ENCODE measurements at regions not wholly inside any gene's neighbourhood (a gene's known extent, or its start where the extent isn't known, plus 50 kb on each side); places are given as distances from the start of the nearest gene placed in this dataset.

- Histone ChIP-seq H3K4me1 (ENCODE audit: insufficient read depth) (peaks cover 27% of the 10 kb centered on the region), H3F3A (ENCODE audit: insufficient read depth) (peaks cover 25% of the 10 kb centered on the region), H3K27me3 (replicated peaks; ENCODE audit: insufficient read depth) (no peaks in the 10 kb centered on the region), H3K4me2 (ENCODE audit: unreplicated experiment) (no peak overlapping the region), H3K9me3 (ENCODE audit: low read depth) (no peaks in the 10 kb centered on the region), H4K20me1 (ENCODE audit: insufficient read depth) (no peaks in the 10 kb centered on the region), H3K9me2 (ENCODE audit: insufficient read depth) (no peaks in the 10 kb centered on the region), H3K36me3 (ENCODE audit: low read depth) (no peaks in the 10 kb centered on the region), H2AFZ (no peak overlapping the region), H3K79me2 (ENCODE audit: insufficient read depth) (no peaks in the 10 kb centered on the region), H3K27ac (no peak overlapping the region), H3K9ac (no peak overlapping the region), H3K4me3 (no peak overlapping the region)
- WGBS, 2 experiments (ENCODE audit: low coverage in 1 of 2, low lambda C conversion rate in 2 of 2, missing lambda C conversion rate in 2 of 2), result 67 to 86% methylated on average over 1 of the region's 1 CpG
- TF ChIP-seq EZH2phosphoT487 (IDR thresholded peaks at IDR 0.05; ENCODE audit: insufficient read depth, low read depth), result no peak
- DNase-seq, result no peak
- in situ Hi-C loops (cut with MboI), result no loop called here
These were observed 101.6 kb upstream of the OTUD4 start for GRCh38 chr4:145281951-145282350.

DNA sequence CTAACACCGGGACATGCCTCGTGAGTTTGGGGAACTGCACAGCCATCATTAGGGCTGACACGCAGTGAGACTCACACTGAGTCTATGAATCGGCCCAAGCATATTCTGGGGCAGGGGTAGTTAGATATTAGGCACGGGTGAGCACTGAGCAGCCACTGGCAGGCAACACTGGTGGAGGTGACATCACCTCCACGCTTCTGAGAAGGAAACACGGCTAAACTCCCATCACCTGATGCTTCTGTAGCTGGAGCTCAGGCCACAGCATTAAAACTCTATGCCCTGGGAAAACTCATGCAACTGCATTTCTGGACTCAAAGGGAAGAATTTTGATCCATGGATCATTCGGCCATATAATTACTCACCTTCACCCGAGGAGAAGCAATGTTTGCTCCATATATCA is 100.8 kb upstream of the OTUD4 start:
- in situ Hi-C loops (cut with MboI), result no loop called here
- Histone ChIP-seq H3K9ac (no peak overlapping the region), H3F3A (ENCODE audit: insufficient read depth) (peaks cover 24% of the 10 kb centered on the region), H3K36me3 (ENCODE audit: low read depth) (no peaks in the 10 kb centered on the region), H3K9me3 (ENCODE audit: low read depth) (no peaks in the 10 kb centered on the region), H4K20me1 (ENCODE audit: insufficient read depth) (no peaks in the 10 kb centered on the region), H3K4me2 (ENCODE audit: unreplicated experiment) (no peak overlapping the region), H3K27ac (no peak overlapping the region), H3K4me3 (no peak overlapping the region), H2AFZ (no peak overlapping the region), H3K9me2 (ENCODE audit: insufficient read depth) (no peaks in the 10 kb centered on the region), H3K27me3 (replicated peaks; ENCODE audit: insufficient read depth) (no peaks in the 10 kb centered on the region), H3K4me1 (ENCODE audit: insufficient read depth) (peaks cover 27% of the 10 kb centered on the region), H3K79me2 (ENCODE audit: insufficient read depth) (no peaks in the 10 kb centered on the region)
- no peak for DNase-seq
- WGBS, 2 experiments (ENCODE audit: low coverage in 1 of 2, low lambda C conversion rate in 2 of 2, missing lambda C conversion rate in 2 of 2), result 90 to 92% methylated on average over 9 of the region's 9 CpGs
- TF ChIP-seq EZH2 (IDR thresholded peaks at IDR 0.05; ENCODE audit: insufficient read depth, poor library complexity, severe bottlenecking) (no peak), EZH2phosphoT487 (IDR thresholded peaks at IDR 0.05; ENCODE audit: insufficient read depth, low read depth) (no peak)

DNA sequence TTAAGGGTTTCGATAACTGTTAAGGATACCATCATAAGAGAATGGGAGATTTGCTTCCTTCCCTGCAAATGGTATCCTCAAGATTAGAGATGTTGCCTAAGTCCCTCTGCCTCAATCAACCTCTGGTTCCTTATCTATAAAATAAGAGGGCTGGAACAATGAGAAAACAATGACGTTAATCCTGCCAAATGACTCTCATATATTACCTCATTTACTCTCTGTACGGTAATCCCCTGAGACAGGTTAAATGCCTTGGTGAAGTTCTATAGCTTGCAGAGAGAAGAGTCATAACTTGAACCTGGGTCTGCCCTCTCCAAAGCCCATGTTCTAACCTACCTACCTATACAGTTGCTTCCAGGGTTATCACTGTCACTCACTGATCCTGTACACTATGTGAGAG is 100.2 kb upstream of the OTUD4 start:
- H3K79me2 ChIP-seq (ENCODE audit: insufficient read depth), result no peaks in the 10 kb centered on the region
- 96 to 97% methylated on average over 3 of the region's 3 CpGs for WGBS, 2 experiments (ENCODE audit: low coverage in 1 of 2, low lambda C conversion rate in 2 of 2, missing lambda C conversion rate in 2 of 2)
- no peaks in the 10 kb centered on the region for H4K20me1 ChIP-seq (ENCODE audit: insufficient read depth)
- no peak for DNase-seq
- no peaks in the 10 kb centered on the region for H3K27me3 ChIP-seq (replicated peaks; ENCODE audit: insufficient read depth)
- in situ Hi-C loops (cut with MboI), result no loop called here
- no peak overlapping the region for H3K4me3 ChIP-seq
- peaks cover 19% of the 10 kb centered on the region for H3F3A ChIP-seq (ENCODE audit: insufficient read depth)
- no peak overlapping the region for H3K9ac ChIP-seq
- H3K4me2 ChIP-seq (ENCODE audit: unreplicated experiment), result no peak overlapping the region
- H3K9me2 ChIP-seq (ENCODE audit: insufficient read depth), result no peaks in the 10 kb centered on the region
- no peaks in the 10 kb centered on the region for H3K36me3 ChIP-seq (ENCODE audit: low read depth)
- no peaks in the 10 kb centered on the region for H3K9me3 ChIP-seq (ENCODE audit: low read depth)
- H3K4me1 ChIP-seq (ENCODE audit: insufficient read depth), result peaks cover 27% of the 10 kb centered on the region
- TF ChIP-seq EZH2phosphoT487 (IDR thresholded peaks at IDR 0.05; ENCODE audit: insufficient read depth, low read depth) (no peak), EZH2 (IDR thresholded peaks at IDR 0.05; ENCODE audit: insufficient read depth, poor library complexity, severe bottlenecking) (no peak)
- H3K27ac ChIP-seq, result no peak overlapping the region
- no peak overlapping the region for H2AFZ ChIP-seq

DNA sequence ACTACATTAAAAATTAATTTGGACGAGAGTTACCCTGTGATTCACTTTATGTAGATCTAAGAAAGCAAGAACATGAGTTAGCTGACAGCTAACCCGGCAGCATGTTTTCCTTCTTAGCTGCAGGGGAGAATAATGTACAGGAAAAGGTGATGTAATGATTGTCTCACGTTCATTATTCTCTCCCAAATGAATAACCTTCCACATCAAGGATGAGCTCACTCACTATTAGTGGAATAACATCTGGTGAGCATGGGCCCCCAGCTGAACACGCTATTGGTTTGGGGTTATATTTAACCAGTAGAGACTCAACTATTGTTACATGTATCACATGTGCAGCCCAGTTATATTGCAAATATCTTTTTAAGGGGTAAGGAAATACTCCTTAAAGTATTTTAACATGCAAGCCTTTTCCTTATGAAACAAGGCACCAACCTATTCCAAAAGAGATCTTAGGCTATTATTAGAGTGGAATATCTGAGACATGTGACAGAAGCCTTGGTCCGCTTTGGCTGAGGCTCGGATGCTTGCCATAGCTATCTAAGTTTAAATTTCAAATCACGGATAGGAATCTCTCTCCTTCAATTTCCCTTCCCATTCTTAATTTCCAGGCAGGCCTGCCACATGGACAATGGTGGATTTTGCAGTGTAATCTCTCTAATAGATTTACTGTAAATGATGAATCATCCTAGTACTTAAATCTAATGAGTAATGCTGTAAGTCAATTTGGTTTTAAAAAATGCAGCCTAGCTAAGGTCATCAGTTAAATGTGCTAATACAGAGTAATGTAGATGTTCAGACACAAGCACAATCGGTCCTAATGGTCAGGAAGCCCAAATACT is 99.0 kb upstream of the OTUD4 start:
- H3K4me2 ChIP-seq (ENCODE audit: unreplicated experiment), result peak overlapping the region; percentile 64
- 0 to 2% methylated on average over 8 of the region's 8 CpGs for WGBS, 2 experiments (ENCODE audit: low coverage in 1 of 2, low lambda C conversion rate in 2 of 2, missing lambda C conversion rate in 2 of 2)
- in situ Hi-C loops (cut with MboI), result no loop called here
- H3F3A ChIP-seq (ENCODE audit: insufficient read depth), result peaks cover 19% of the 10 kb centered on the region
- H2AFZ ChIP-seq, result peak overlapping the region; percentile 25; the same call in 1 of the 2 replicates
- TF ChIP-seq EZH2 (IDR thresholded peaks at IDR 0.05; ENCODE audit: insufficient read depth, poor library complexity, severe bottlenecking) (no peak), EZH2phosphoT487 (IDR thresholded peaks at IDR 0.05; ENCODE audit: insufficient read depth, low read depth) (no peak)
- no peaks in the 10 kb centered on the region for H4K20me1 ChIP-seq (ENCODE audit: insufficient read depth)
- H3K9me2 ChIP-seq (ENCODE audit: insufficient read depth), result no peaks in the 10 kb centered on the region
- peak overlapping the region; percentile 20; the same call in 1 of the 2 replicates for H3K4me3 ChIP-seq
- peak overlapping the region; percentile 83 for H3K9ac ChIP-seq
- peak overlapping the region; percentile 98 for H3K27ac ChIP-seq
- H3K36me3 ChIP-seq (ENCODE audit: low read depth), result no peaks in the 10 kb centered on the region
- no peaks in the 10 kb centered on the region for H3K27me3 ChIP-seq (replicated peaks; ENCODE audit: insufficient read depth)
- no peaks in the 10 kb centered on the region for H3K9me3 ChIP-seq (ENCODE audit: low read depth)
- H3K79me2 ChIP-seq (ENCODE audit: insufficient read depth), result no peaks in the 10 kb centered on the region
- peak; percentile 92 for DNase-seq
- peaks cover 27% of the 10 kb centered on the region for H3K4me1 ChIP-seq (ENCODE audit: insufficient read depth)

Data from GM23248 (cell line).